Loucy (cell line): ENCODE measurements at regions not wholly inside any gene's neighbourhood (a gene's known extent, or its start where the extent isn't known, plus 50 kb on each side); places are given as distances from the start of the nearest gene placed in this dataset.

Experiments used
- CTCF ChIP-seq: fragments of 200-600 bp; sonication (generic); conservative IDR thresholded peaks from 2 replicates; pipeline ENCODE4 v1.5.1; 2014; ENCODE audit warnings: mild to moderate bottlenecking, antibody characterized with exemption, low read length
- EZH2phosphoT487 ChIP-seq: fragments of 200-600 bp; IDR thresholded peaks from 2 replicates; pipeline ENCODE4 v1.6.1; 2018; ENCODE audit warnings: antibody characterized with exemption, mild to moderate bottlenecking, moderate library complexity, borderline replicate concordance

DNA sequence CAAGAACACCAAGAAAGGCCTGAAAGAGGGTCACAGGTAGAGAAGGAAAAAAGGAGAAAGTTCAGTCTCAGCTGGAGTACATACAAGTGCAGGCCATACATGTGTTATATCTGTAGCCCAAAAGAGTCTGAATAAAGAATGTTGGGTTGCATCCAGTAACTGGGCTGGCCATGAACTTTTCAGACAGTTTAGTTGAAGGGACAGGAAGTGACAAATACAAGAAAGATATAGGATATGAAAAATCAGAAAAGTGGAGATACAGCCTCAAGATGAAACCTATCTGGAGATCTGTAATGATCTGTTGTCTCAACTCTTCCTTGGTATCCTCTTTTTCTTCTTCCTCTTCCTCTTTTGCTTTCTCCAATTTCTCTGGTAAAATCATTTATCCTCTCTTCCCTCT lies 671.7 kb downstream of the MECOM start:
- no peak for TF ChIP-seq EZH2phosphoT487
- no peak for TF ChIP-seq CTCF
